H1 (cell line): ENCODE measurements at regions not wholly inside any gene's neighbourhood (a gene's known extent, or its start where the extent isn't known, plus 50 kb on each side); places are given as distances from the start of the nearest gene placed in this dataset.

Experiments used
- CTCF ChIP-seq, 3 experiments: IDR thresholded peaks; 1 replicate in 2 of 3; 2 replicates in 1 of 3; pipeline versions ENCODE4 v1.5.1 to v1.6.1; 2011; ENCODE audit warnings: low read length in 3 of 3, mild to moderate bottlenecking in 3 of 3, inconsistent platforms in 2 of 3, low read depth in 1 of 3, moderate library complexity in 1 of 3; ENCODE audit not compliant: insufficient read depth in 1 of 3; ENCODE audit errors: control extremely low read depth in 1 of 3
- EP300 ChIP-seq, 2 experiments: IDR thresholded peaks; 1 replicate in 1 of 2; 2 replicates in 1 of 2; pipeline ENCODE4 v1.6.1; 2011 to 2012; ENCODE audit warnings: low read depth in 2 of 2, low read length in 2 of 2, mild to moderate bottlenecking in 2 of 2, borderline replicate concordance in 1 of 2, inconsistent platforms in 1 of 2, moderate library complexity in 1 of 2

- TF ChIP-seq CTCF (IDR thresholded peaks at IDR 0.05; ENCODE audit: control extremely low read depth in 1 of 3, insufficient read depth in 1 of 3, low read depth in 1 of 3, low read length in 3 of 3) (no peak), EP300 (IDR thresholded peaks at IDR 0.05; ENCODE audit: borderline replicate concordance in 1 of 2, low read depth in 2 of 2, low read length in 2 of 2) (no peak)
Observed at GRCh38 chr7:96440328-96440727, 118.4 kb upstream of the SLC25A13 start.
